ENCODE measurements at regions not wholly inside any gene's neighbourhood (a gene's known extent, or its start where the extent isn't known, plus 50 kb on each side); places are given as distances from the start of the nearest gene placed in this dataset.
A peak's percentile ranks its signal among the peaks of the same experiment; 100 is the strongest.
"Not testable (repeated sequence)": the region's sequence is repeated elsewhere in the genome, so short reads cannot be mapped to it uniquely, and the experiment has no call there.

GRCh38 chr4:9505341-9505740 lies 61.1 kb downstream of the DEFB131A start:
- not testable (repeated sequence) for H3K27ac Mint-ChIP-seq; ATAC-seq; H3K4me3 Mint-ChIP-seq; DNase-seq; H3K27me3 Mint-ChIP-seq; H3K36me3 Mint-ChIP-seq (ENCODE audit: low read depth); H3K4me1 Mint-ChIP-seq; H3K9me3 ChIP-seq (ENCODE audit: control insufficient read depth, low read length, poor library complexity, severe bottlenecking)

- ATAC-seq; H3K27me3 Mint-ChIP-seq; H3K9me3 ChIP-seq (ENCODE audit: control insufficient read depth, low read length, poor library complexity, severe bottlenecking); H3K27ac Mint-ChIP-seq; DNase-seq; H3K4me3 Mint-ChIP-seq; H3K4me1 Mint-ChIP-seq; H3K36me3 Mint-ChIP-seq (ENCODE audit: low read depth): not testable (repeated sequence)
Observed at GRCh38 chr4:9506672-9507071, 62.5 kb downstream of the DEFB131A start.

- H3K36me3 Mint-ChIP-seq (ENCODE audit: low read depth); ATAC-seq; H3K4me1 Mint-ChIP-seq; DNase-seq; H3K9me3 ChIP-seq (ENCODE audit: control insufficient read depth, low read length, poor library complexity, severe bottlenecking); H3K4me3 Mint-ChIP-seq; H3K27ac Mint-ChIP-seq: not testable (repeated sequence)
- peaks cover 25% of the 10 kb centered on the region for H3K27me3 Mint-ChIP-seq
Observed at GRCh38 chr4:9512941-9513340, 68.7 kb downstream of the DEFB131A start.

- H3K9me3 ChIP-seq (ENCODE audit: control insufficient read depth, low read length, poor library complexity, severe bottlenecking); H3K27ac Mint-ChIP-seq; H3K4me3 Mint-ChIP-seq; H3K4me1 Mint-ChIP-seq; ATAC-seq; H3K36me3 Mint-ChIP-seq (ENCODE audit: low read depth); H3K27me3 Mint-ChIP-seq; DNase-seq: not testable (repeated sequence)
Observed at GRCh38 chr4:9519631-9520030, 75.4 kb downstream of the DEFB131A start.

DNA sequence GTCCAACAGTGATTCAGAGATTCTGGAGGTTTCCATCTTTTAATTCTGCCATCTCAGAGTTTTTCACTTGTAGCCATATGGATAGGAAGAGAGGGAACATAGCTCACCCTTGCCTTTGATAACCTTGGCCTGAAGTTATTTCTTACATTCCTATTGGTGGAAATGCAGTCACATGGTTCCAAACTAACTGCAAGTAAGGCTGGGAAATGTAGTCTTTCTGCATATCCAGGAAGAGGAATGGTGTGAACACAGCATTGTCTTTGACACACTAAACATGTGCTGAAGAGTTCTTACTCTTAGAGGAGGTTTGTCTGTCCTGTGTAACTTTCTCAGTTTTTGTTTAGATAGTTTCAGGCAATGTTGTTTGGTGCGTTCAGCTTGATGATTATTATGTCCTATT lies 78.7 kb downstream of the DEFB131A start:
- not testable (repeated sequence) for DNase-seq

DNA sequence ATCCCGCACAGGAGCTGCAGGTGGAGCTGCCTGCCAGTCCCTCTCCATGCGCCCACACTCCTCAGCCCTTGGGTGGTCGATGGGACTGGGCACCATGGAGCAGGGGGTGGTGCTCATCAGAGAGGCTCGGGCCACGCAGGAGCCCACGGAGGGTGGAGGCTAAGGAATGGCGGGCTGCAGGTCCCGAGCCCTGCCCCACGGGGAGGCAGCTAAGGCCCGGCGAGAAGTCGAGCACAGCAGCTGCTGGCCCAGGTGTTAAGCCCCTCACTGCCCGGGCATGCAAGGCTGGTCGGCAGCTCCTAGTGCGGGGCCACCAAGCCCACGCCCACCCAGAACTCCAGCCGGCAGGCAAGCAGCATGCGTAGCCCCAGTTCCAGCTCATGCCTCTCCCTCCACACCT lies 80.2 kb downstream of the DEFB131A start:
- ATAC-seq; H3K4me3 Mint-ChIP-seq; DNase-seq; H3K27ac Mint-ChIP-seq; H3K4me1 Mint-ChIP-seq; H3K9me3 ChIP-seq (ENCODE audit: control insufficient read depth, low read length, poor library complexity, severe bottlenecking); H3K36me3 Mint-ChIP-seq (ENCODE audit: low read depth): not testable (repeated sequence)
- H3K27me3 Mint-ChIP-seq, result peaks cover 29% of the 10 kb centered on the region

More for the DNA sequence above, 78.7 kb downstream of the DEFB131A start:
- not testable (repeated sequence) for H3K36me3 Mint-ChIP-seq (ENCODE audit: low read depth); H3K4me1 Mint-ChIP-seq; H3K27ac Mint-ChIP-seq; H3K4me3 Mint-ChIP-seq; ATAC-seq; H3K9me3 ChIP-seq (ENCODE audit: control insufficient read depth, low read length, poor library complexity, severe bottlenecking)
- peaks cover 14% of the 10 kb centered on the region for H3K27me3 Mint-ChIP-seq

- H3K36me3 Mint-ChIP-seq (ENCODE audit: low read depth); H3K4me1 Mint-ChIP-seq; H3K9me3 ChIP-seq (ENCODE audit: control insufficient read depth, low read length, poor library complexity, severe bottlenecking): not testable (repeated sequence)
- ATAC-seq (peak; percentile 65), DNase-seq (peak; percentile 48 to 67 (median 56))
- Mint-ChIP-seq H3K27me3 (peaks cover 55% of the 10 kb centered on the region), H3K4me3 (peak overlapping the region; percentile 87), H3K27ac (peak overlapping the region; percentile 74)
Observed at GRCh38 chr4:9532134-9532862, 88.1 kb downstream of the DEFB131A start.

- peaks cover 58% of the 10 kb centered on the region for H3K27me3 Mint-ChIP-seq
- H3K4me3 Mint-ChIP-seq, result peak overlapping the region; percentile 87
- H3K27ac Mint-ChIP-seq, result peak overlapping the region; percentile 74
- not testable (repeated sequence) for DNase-seq; ATAC-seq; H3K36me3 Mint-ChIP-seq (ENCODE audit: low read depth); H3K4me1 Mint-ChIP-seq; H3K9me3 ChIP-seq (ENCODE audit: control insufficient read depth, low read length, poor library complexity, severe bottlenecking)
Observed at GRCh38 chr4:9532863-9533192, 88.6 kb downstream of the DEFB131A start.

DNA sequence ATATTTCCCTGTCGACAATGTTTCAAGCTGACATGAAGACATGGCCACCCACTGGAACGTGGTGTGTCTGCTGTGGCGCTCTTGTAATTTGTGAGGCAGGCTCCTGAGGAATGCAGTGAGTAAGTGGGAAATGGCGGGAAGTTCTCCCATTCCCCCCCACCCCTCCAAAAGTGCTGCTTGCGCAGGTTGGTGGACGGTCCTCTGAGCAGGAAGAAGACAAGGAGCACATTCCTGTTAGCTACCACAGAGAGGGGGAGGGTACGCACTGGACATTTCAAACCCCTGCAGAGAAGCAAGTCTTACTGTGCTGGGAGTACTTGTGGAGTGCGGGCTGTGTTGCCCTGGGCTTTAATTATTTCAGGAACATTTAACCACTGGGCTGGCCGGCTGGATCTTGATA lies 92.9 kb downstream of the DEFB131A start:
- H3K27ac Mint-ChIP-seq; H3K4me1 Mint-ChIP-seq; H3K36me3 Mint-ChIP-seq (ENCODE audit: low read depth); H3K4me3 Mint-ChIP-seq; DNase-seq; H3K9me3 ChIP-seq (ENCODE audit: control insufficient read depth, low read length, poor library complexity, severe bottlenecking); ATAC-seq: not testable (repeated sequence)
- H3K27me3 Mint-ChIP-seq, result peaks cover 30% of the 10 kb centered on the region

DNA sequence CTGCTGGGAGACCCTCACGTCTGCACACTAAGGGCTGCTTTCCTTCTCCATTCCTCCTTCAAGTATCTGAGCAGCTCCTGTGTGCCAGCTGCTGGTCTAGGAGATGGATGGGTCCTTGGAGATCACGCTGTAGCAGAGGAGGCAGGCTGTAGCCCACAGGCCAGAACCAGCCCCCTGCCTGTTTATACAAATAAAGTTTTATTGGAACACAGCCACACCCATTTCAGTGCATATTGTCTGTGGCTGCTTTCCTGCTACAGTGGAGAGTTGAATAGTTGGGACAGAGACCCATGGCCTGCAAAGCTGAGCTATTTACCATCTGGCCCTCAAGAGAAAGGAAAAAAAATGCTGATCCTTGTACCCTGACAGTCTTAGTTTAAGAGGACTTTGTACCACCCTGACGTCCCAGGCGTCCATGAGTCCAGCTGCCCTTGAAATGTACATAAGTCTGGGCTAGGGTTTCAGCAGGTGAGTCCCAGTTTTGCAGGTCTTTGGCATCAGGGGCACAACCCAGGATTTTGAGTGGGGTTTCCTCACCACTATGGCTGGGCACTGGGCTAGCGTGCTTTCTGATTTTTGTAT lies 95.8 kb downstream of the DEFB131A start:
- H3K27me3 Mint-ChIP-seq, result peaks cover 21% of the 10 kb centered on the region
- H3K36me3 Mint-ChIP-seq (ENCODE audit: low read depth); ATAC-seq; H3K9me3 ChIP-seq (ENCODE audit: control insufficient read depth, low read length, poor library complexity, severe bottlenecking); H3K4me3 Mint-ChIP-seq; H3K4me1 Mint-ChIP-seq; H3K27ac Mint-ChIP-seq; DNase-seq: not testable (repeated sequence)

DNA sequence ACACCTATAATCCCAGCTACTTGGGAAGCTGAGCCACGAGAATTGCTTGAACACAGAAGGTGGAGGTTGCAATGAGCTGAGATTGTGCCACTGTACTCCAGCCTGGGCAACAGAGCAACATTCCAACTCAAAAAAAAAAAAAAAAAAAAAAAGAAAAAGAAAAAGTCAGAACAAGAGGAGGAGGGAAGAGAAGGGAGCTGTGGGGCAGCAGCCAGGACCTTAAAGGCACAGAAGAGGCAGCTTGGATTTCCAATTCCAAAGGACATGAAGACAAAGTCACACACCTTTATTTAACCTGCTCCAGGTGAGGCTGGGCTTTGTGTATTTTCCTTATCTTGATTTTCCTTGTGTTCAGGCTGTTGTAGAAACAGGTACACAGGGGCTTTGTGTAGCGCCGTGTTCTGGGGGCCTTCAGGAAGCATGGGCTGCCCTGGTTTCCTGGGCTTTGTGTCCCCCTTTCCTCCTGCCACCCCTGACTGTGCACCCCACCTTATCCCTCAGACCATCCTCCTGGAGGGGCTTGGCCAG lies 97.2 kb downstream of the DEFB131A start:
- not testable (repeated sequence) for H3K36me3 Mint-ChIP-seq (ENCODE audit: low read depth); H3K4me1 Mint-ChIP-seq; H3K27ac Mint-ChIP-seq; DNase-seq; H3K4me3 Mint-ChIP-seq; ATAC-seq; H3K9me3 ChIP-seq (ENCODE audit: control insufficient read depth, low read length, poor library complexity, severe bottlenecking)
- peaks cover 21% of the 10 kb centered on the region for H3K27me3 Mint-ChIP-seq

DNA sequence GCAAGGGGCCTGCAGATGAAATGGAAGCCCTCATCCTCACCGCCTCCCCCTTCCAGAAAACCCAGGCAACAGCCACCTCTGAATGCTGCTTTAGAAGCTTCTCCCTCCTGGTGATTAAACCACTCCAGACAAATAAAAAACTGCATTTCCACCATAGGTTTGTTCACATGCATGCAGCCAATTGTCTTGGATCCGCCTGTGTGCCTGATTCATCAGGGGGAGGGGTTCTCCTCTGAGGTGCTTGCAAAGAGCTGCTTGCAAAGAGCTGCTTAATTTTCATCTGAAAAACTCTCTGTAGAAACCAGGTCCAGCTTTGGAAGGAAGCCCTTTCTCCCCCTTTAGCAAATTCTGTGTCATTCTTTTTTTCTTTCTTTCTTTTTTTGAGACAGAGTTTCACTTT lies 100.6 kb downstream of the DEFB131A start:
- H3K4me3 Mint-ChIP-seq; H3K4me1 Mint-ChIP-seq; H3K36me3 Mint-ChIP-seq (ENCODE audit: low read depth); H3K27ac Mint-ChIP-seq; ATAC-seq; H3K9me3 ChIP-seq (ENCODE audit: control insufficient read depth, low read length, poor library complexity, severe bottlenecking); DNase-seq: not testable (repeated sequence)
- H3K27me3 Mint-ChIP-seq, result peaks cover 12% of the 10 kb centered on the region

GRCh38 chr4:9547470-9547869 lies 103.3 kb downstream of the DEFB131A start:
- not testable (repeated sequence) for H3K27ac Mint-ChIP-seq; H3K36me3 Mint-ChIP-seq (ENCODE audit: low read depth); H3K9me3 ChIP-seq (ENCODE audit: control insufficient read depth, low read length, poor library complexity, severe bottlenecking); DNase-seq; ATAC-seq; H3K4me3 Mint-ChIP-seq; H3K4me1 Mint-ChIP-seq
- peaks cover 16% of the 10 kb centered on the region for H3K27me3 Mint-ChIP-seq

- H3K36me3 Mint-ChIP-seq (ENCODE audit: low read depth); H3K27me3 Mint-ChIP-seq; H3K27ac Mint-ChIP-seq; DNase-seq; H3K4me3 Mint-ChIP-seq; H3K4me1 Mint-ChIP-seq; ATAC-seq; H3K9me3 ChIP-seq (ENCODE audit: control insufficient read depth, low read length, poor library complexity, severe bottlenecking): not testable (repeated sequence)
Observed at GRCh38 chr4:9556076-9556475, 111.9 kb downstream of the DEFB131A start.

Data from T-helper 17 cell (primary cell).